Endodermal cell (in vitro differentiated cells): ENCODE measurements at regions not wholly inside any gene's neighbourhood (a gene's known extent, or its start where the extent isn't known, plus 50 kb on each side); places are given as distances from the start of the nearest gene placed in this dataset.

Experiments
- DNase-seq: peaks from one replicate; pipeline ENCODE4 v3.0.0-alpha.2; 2017
- H3K27ac ChIP-seq: 2 replicates; pipeline ENCODE4 v1.5.1; 2013; ENCODE audit warnings: mild to moderate bottlenecking, low read depth, low read length, moderate library complexity
- H3K27me3 ChIP-seq: 2 replicates; pipeline ENCODE4 v1.6.1; 2013; ENCODE audit warnings: mild to moderate bottlenecking, low read length, moderate library complexity; ENCODE audit not compliant: insufficient read depth, control insufficient read depth, poor library complexity, severe bottlenecking
- H3K36me3 ChIP-seq: 2 replicates; pipeline ENCODE4 v1.7.0; 2013; ENCODE audit warnings: mild to moderate bottlenecking, low read length, moderate library complexity; ENCODE audit not compliant: control insufficient read depth, insufficient read depth
- H3K4me1 ChIP-seq: one replicate; pipeline ENCODE4 v1.7.0; 2013; ENCODE audit warnings: low read length; ENCODE audit not compliant: control insufficient read depth, insufficient read depth
- H3K4me3 ChIP-seq: 2 replicates; pipeline ENCODE4 v1.5.1; 2013; ENCODE audit warnings: mild to moderate bottlenecking, low read length, moderate library complexity
- H3K9ac ChIP-seq: 2 replicates; pipeline ENCODE4 v1.6.1; 2013; ENCODE audit warnings: mild to moderate bottlenecking, low read length, moderate library complexity; ENCODE audit not compliant: poor library complexity, severe bottlenecking; ENCODE audit errors: extremely low read depth
- H3K9me3 ChIP-seq: 2 replicates; pipeline ENCODE4 v1.6.1; 2013; ENCODE audit warnings: mild to moderate bottlenecking, low read length, moderate library complexity; ENCODE audit not compliant: control insufficient read depth
- H3K27ac Mint-ChIP-seq: 2 replicates; pipeline ENCODE4 v1.8.0; 2020; ENCODE audit warnings: mixed read lengths
- H3K27me3 Mint-ChIP-seq: 2 replicates; pipeline ENCODE4 v1.8.0; 2021; ENCODE audit warnings: mild to moderate bottlenecking, mixed read lengths; ENCODE audit not compliant: insufficient read depth
- H3K36me3 Mint-ChIP-seq: 2 replicates; pipeline ENCODE4 v1.8.0; 2020; ENCODE audit warnings: low read depth, mixed read lengths
- H3K4me1 Mint-ChIP-seq: 2 replicates; pipeline ENCODE4 v1.8.0; 2020; ENCODE audit warnings: mixed read lengths
- H3K4me3 Mint-ChIP-seq: 2 replicates; pipeline ENCODE4 v1.8.0; 2020; ENCODE audit warnings: mild to moderate bottlenecking, moderate library complexity, mixed read lengths
- H3K9me3 Mint-ChIP-seq: 2 replicates; pipeline ENCODE4 v1.8.0; 2020; ENCODE audit warnings: mild to moderate bottlenecking, mixed read lengths
- CTCF ChIP-seq: fragments of 200-600 bp; sonication (generic); conservative IDR thresholded peaks from 2 replicates; pipeline ENCODE4 v1.5.0; 2021; ENCODE audit warnings: antibody characterized with exemption, mild to moderate bottlenecking
- WGBS, 2 experiments: methylation state at CpG; one replicate each; pipeline versions ENCODE4 v1.1.5 to v1.1.7; 2013; ENCODE audit warnings: missing lambda C conversion rate in 2 of 2, mixed read lengths in 1 of 2; ENCODE audit not compliant: insufficient coverage in 1 of 2, insufficient read length in 1 of 2; 5-methylcytosine and 5-hydroxymethylcytosine counted together

- Mint-ChIP-seq H3K27me3 (no peaks in the 10 kb centered on the region), H3K36me3 (no peaks in the 10 kb centered on the region)
- no peak overlapping the region for H3K4me3 ChIP-seq
Measured at GRCh38 chr13:74253161-74253560, 119.0 kb upstream of the KLF12 start.

GRCh38 chr13:74251778-74252519, 117.7 kb upstream of the KLF12 start:
- no peak overlapping the region for H3K27ac Mint-ChIP-seq
- H3K9ac ChIP-seq, result no peak overlapping the region
- DNase-seq, result no peak
- H3K9me3 Mint-ChIP-seq, result no peaks in the 10 kb centered on the region
- peaks cover 5% of the 10 kb centered on the region for H3K4me1 Mint-ChIP-seq
- H3K9me3 ChIP-seq, result no peaks in the 10 kb centered on the region
- H3K36me3 Mint-ChIP-seq, result no peaks in the 10 kb centered on the region
- H3K27me3 Mint-ChIP-seq, result no peaks in the 10 kb centered on the region
- 90 to 94% methylated on average over 2 to 5 of the region's 5 CpGs for WGBS, 2 experiments
- H3K36me3 ChIP-seq, result no peaks in the 10 kb centered on the region
- no peaks in the 10 kb centered on the region for H3K27me3 ChIP-seq
- no peak overlapping the region for H3K27ac ChIP-seq
- no peak overlapping the region for H3K4me3 Mint-ChIP-seq
- TF ChIP-seq CTCF, result no peak
- H3K4me3 ChIP-seq, result no peak overlapping the region
- no peaks in the 10 kb centered on the region for H3K4me1 ChIP-seq

More at GRCh38 chr13:74253161-74253560, 119.0 kb upstream of the KLF12 start:
- no peak overlapping the region for H3K4me3 Mint-ChIP-seq
- Histone ChIP-seq H3K4me1 (no peaks in the 10 kb centered on the region), H3K27ac (no peak overlapping the region), H3K9ac (no peak overlapping the region), H3K27me3 (no peaks in the 10 kb centered on the region), H3K9me3 (no peaks in the 10 kb centered on the region), H3K36me3 (no peaks in the 10 kb centered on the region)
- H3K4me1 Mint-ChIP-seq, result peaks cover 5% of the 10 kb centered on the region
- WGBS, 2 experiments, result no CpG with 5 or more reads among the region's 1 CpG
- no peaks in the 10 kb centered on the region for H3K9me3 Mint-ChIP-seq
- no peak for TF ChIP-seq CTCF
- no peak overlapping the region for H3K27ac Mint-ChIP-seq
- no peak for DNase-seq

GRCh38 chr13:74250738-74251190, 116.6 kb upstream of the KLF12 start:
- H3K36me3 ChIP-seq, result no peaks in the 10 kb centered on the region
- Mint-ChIP-seq H3K4me3 (no peak overlapping the region), H3K9me3 (no peaks in the 10 kb centered on the region), H3K4me1 (peaks cover 5% of the 10 kb centered on the region), H3K27ac (no peak overlapping the region), H3K27me3 (no peaks in the 10 kb centered on the region), H3K36me3 (no peaks in the 10 kb centered on the region)
- no peaks in the 10 kb centered on the region for H3K9me3 ChIP-seq
- H3K27me3 ChIP-seq, result no peaks in the 10 kb centered on the region
- 92% methylated on average over 2 of the region's 2 CpGs; no CpG with 5 or more reads in 1 of the 2 experiments for WGBS, 2 experiments
- H3K9ac ChIP-seq, result no peak overlapping the region
- TF ChIP-seq CTCF, result no peak
- no peaks in the 10 kb centered on the region for H3K4me1 ChIP-seq
- H3K27ac ChIP-seq, result no peak overlapping the region
- no peak for DNase-seq
- H3K4me3 ChIP-seq, result no peak overlapping the region
